Esophagus squamous epithelium (tissue), 4 donors: ENCODE measurements at regions not wholly inside any gene's neighbourhood (a gene's known extent, or its start where the extent isn't known, plus 50 kb on each side); places are given as distances from the start of the nearest gene placed in this dataset.

Source experiments
- POLR2A ChIP-seq, 4 donors: fragments of 450-650 bp; IDR thresholded peaks; one replicate each; pipeline ENCODE4 v1.6.1; 2017; ENCODE audit warnings: antibody characterized with exemption in 4 of 4, mild to moderate bottlenecking in 4 of 4, moderate library complexity in 3 of 4
- TF ChIP-seq, protein P1 (sequence below), 6 experiments: fragments of 450-650 bp in 4 of 6; fragments of 200-600 bp in 2 of 6; sonication (generic) in 2 of 6; IDR thresholded peaks; one replicate each; pipeline ENCODE4 v1.5.1; 2016 to 2019; ENCODE audit warnings: antibody characterized with exemption in 6 of 6, mild to moderate bottlenecking in 4 of 6, moderate library complexity in 4 of 6

DNA sequence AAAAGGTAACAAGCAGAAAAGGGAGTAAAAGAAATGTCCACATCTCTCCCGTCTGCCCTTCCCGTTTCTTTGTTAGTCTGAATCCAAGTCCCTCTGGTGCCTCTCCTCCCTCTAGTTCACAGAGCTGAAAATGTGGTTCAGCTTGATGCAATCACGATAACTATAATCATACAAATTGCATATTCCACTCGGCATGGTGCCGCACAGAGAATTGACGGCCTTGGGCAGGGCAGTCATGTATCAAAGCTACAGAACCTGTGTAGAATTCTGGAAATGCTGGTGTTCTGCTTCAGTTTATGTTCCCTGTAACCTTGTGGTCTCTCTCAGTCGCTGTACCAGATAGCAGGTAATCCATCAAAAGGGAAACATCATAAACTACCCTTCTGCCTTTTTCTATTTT is 562.9 kb upstream of the CBLB start:
- TF ChIP-seq, protein P1, sequence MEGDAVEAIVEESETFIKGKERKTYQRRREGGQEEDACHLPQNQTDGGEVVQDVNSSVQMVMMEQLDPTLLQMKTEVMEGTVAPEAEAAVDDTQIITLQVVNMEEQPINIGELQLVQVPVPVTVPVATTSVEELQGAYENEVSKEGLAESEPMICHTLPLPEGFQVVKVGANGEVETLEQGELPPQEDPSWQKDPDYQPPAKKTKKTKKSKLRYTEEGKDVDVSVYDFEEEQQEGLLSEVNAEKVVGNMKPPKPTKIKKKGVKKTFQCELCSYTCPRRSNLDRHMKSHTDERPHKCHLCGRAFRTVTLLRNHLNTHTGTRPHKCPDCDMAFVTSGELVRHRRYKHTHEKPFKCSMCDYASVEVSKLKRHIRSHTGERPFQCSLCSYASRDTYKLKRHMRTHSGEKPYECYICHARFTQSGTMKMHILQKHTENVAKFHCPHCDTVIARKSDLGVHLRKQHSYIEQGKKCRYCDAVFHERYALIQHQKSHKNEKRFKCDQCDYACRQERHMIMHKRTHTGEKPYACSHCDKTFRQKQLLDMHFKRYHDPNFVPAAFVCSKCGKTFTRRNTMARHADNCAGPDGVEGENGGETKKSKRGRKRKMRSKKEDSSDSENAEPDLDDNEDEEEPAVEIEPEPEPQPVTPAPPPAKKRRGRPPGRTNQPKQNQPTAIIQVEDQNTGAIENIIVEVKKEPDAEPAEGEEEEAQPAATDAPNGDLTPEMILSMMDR (IDR thresholded peaks at IDR 0.05) = no peak
- TF ChIP-seq POLR2A (IDR thresholded peaks at IDR 0.05) = no peak
